SK-N-MC (cell line): ENCODE measurements at regions not wholly inside any gene's neighbourhood (a gene's known extent, or its start where the extent isn't known, plus 50 kb on each side); places are given as distances from the start of the nearest gene placed in this dataset.
"Not testable (repeated sequence)": the region's sequence is repeated elsewhere in the genome, so short reads cannot be mapped to it uniquely, and the experiment has no call there.

Source experiments
- DNase-seq: peaks from one replicate; pipeline ENCODE4 v3.0.0-alpha.2; 2011; ENCODE audit warnings: low read depth, low spot score
- H3K27ac ChIP-seq: fragments of 200-600 bp; sonication (generic); 2 replicates; pipeline ENCODE4 v1.5.1; 2016; ENCODE audit warnings: mixed run types
- H3K36me3 ChIP-seq: fragments of 200-600 bp; sonication (generic); 2 replicates; pipeline ENCODE4 v1.6.1; 2017; ENCODE audit warnings: antibody characterized with exemption, low read length, mixed read lengths; ENCODE audit not compliant: insufficient read depth
- H3K4me3 ChIP-seq: fragments of 200-600 bp; sonication (generic); 2 replicates; pipeline ENCODE4 v1.5.1; 2016
- H3K9ac ChIP-seq: fragments of 200-600 bp; sonication (generic); 2 replicates; pipeline ENCODE4 v1.8.0; 2017; ENCODE audit warnings: mixed run types, mixed read lengths; ENCODE audit not compliant: insufficient read length
- H3K9me3 ChIP-seq: fragments of 200-600 bp; sonication (generic); 2 replicates; pipeline ENCODE4 v1.6.1; 2017; ENCODE audit warnings: low read depth, mild to moderate bottlenecking, antibody characterized with exemption, low read length, moderate library complexity, mixed read lengths

- H3K36me3 ChIP-seq, H3K9me3 ChIP-seq, DNase-seq, H3K9ac ChIP-seq, H3K4me3 ChIP-seq, H3K27ac ChIP-seq: not testable (repeated sequence)
Measured at GRCh38 chr5:34193804-34194203, 150.8 kb upstream of the C1QTNF3 start.

GRCh38 chr5:34196091-34196490, 153.1 kb upstream of the C1QTNF3 start:
- H3K4me3 ChIP-seq, H3K9me3 ChIP-seq, H3K9ac ChIP-seq, DNase-seq, H3K36me3 ChIP-seq, H3K27ac ChIP-seq: not testable (repeated sequence)

GRCh38 chr5:34205347-34205746, 162.3 kb upstream of the C1QTNF3 start:
- not testable (repeated sequence) for H3K27ac ChIP-seq, H3K4me3 ChIP-seq, H3K9ac ChIP-seq, DNase-seq, H3K36me3 ChIP-seq, H3K9me3 ChIP-seq

GRCh38 chr5:34217386-34217785, 174.4 kb upstream of the C1QTNF3 start:
- not testable (repeated sequence) for DNase-seq, H3K9me3 ChIP-seq, H3K36me3 ChIP-seq, H3K27ac ChIP-seq, H3K4me3 ChIP-seq, H3K9ac ChIP-seq

- H3K9me3 ChIP-seq, H3K36me3 ChIP-seq: not testable (repeated sequence)
- H3K27ac ChIP-seq = 0 out of 2 replicates have a peak overlapping the region, but pooled peaks have one; percentile 50
Measured at GRCh38 chr5:34221329-34222073, 178.5 kb upstream of the C1QTNF3 start.

GRCh38 chr5:34223158-34223557, 180.1 kb upstream of the C1QTNF3 start:
- H3K9ac ChIP-seq, H3K4me3 ChIP-seq, H3K9me3 ChIP-seq, DNase-seq, H3K27ac ChIP-seq, H3K36me3 ChIP-seq: not testable (repeated sequence)

More at GRCh38 chr5:34221329-34222073, 178.5 kb upstream of the C1QTNF3 start:
- H3K9ac ChIP-seq, H3K4me3 ChIP-seq, DNase-seq: not testable (repeated sequence)

GRCh38 chr5:34230402-34230801, 187.4 kb upstream of the C1QTNF3 start:
- not testable (repeated sequence) for H3K9ac ChIP-seq, H3K36me3 ChIP-seq, DNase-seq, H3K9me3 ChIP-seq, H3K4me3 ChIP-seq, H3K27ac ChIP-seq

- DNase-seq, H3K9me3 ChIP-seq, H3K36me3 ChIP-seq: not testable (repeated sequence)
- H3K27ac ChIP-seq = peak overlapping the region; percentile 93
- H3K9ac ChIP-seq = peak overlapping the region; percentile 65
- peak overlapping the region; percentile 61 for H3K4me3 ChIP-seq
Measured at GRCh38 chr5:34243802-34244201, 200.8 kb upstream of the C1QTNF3 start.

- not testable (repeated sequence) for H3K9me3 ChIP-seq, DNase-seq, H3K9ac ChIP-seq, H3K36me3 ChIP-seq
- Histone ChIP-seq H3K27ac (peak overlapping the region; percentile 93), H3K4me3 (peak overlapping the region; percentile 61; the same call in 1 of the 2 replicates)
Measured at GRCh38 chr5:34244281-34245031, 201.4 kb upstream of the C1QTNF3 start.

GRCh38 chr5:34245032-34245394, 202.0 kb upstream of the C1QTNF3 start:
- not testable (repeated sequence) for H3K36me3 ChIP-seq, H3K4me3 ChIP-seq, H3K9ac ChIP-seq, DNase-seq, H3K27ac ChIP-seq, H3K9me3 ChIP-seq

GRCh38 chr5:34245813-34246212, 202.8 kb upstream of the C1QTNF3 start:
- H3K9me3 ChIP-seq, H3K36me3 ChIP-seq, DNase-seq: not testable (repeated sequence)
- Histone ChIP-seq H3K9ac (peak overlapping the region; percentile 73), H3K27ac (peak overlapping the region; percentile 96), H3K4me3 (peak overlapping the region; percentile 73)

GRCh38 chr5:34258598-34258997, 215.6 kb upstream of the C1QTNF3 start:
- H3K9me3 ChIP-seq, H3K9ac ChIP-seq, H3K36me3 ChIP-seq, DNase-seq, H3K4me3 ChIP-seq: not testable (repeated sequence)
- peak overlapping the region; percentile 98 for H3K27ac ChIP-seq

GRCh38 chr5:34261020-34261419, 218.0 kb upstream of the C1QTNF3 start:
- not testable (repeated sequence) for H3K36me3 ChIP-seq, H3K9me3 ChIP-seq, H3K4me3 ChIP-seq, DNase-seq, H3K27ac ChIP-seq, H3K9ac ChIP-seq

GRCh38 chr5:34266151-34266550, 223.1 kb upstream of the C1QTNF3 start:
- not testable (repeated sequence) for H3K9ac ChIP-seq, H3K9me3 ChIP-seq, H3K36me3 ChIP-seq, H3K27ac ChIP-seq, DNase-seq, H3K4me3 ChIP-seq

GRCh38 chr5:34296759-34297158, 253.7 kb upstream of the C1QTNF3 start:
- not testable (repeated sequence) for H3K36me3 ChIP-seq, H3K27ac ChIP-seq, H3K9me3 ChIP-seq, H3K9ac ChIP-seq, DNase-seq, H3K4me3 ChIP-seq
